ENCODE measurements at regions not wholly inside any gene's neighbourhood (a gene's known extent, or its start where the extent isn't known, plus 50 kb on each side); places are given as distances from the start of the nearest gene placed in this dataset.

DNA sequence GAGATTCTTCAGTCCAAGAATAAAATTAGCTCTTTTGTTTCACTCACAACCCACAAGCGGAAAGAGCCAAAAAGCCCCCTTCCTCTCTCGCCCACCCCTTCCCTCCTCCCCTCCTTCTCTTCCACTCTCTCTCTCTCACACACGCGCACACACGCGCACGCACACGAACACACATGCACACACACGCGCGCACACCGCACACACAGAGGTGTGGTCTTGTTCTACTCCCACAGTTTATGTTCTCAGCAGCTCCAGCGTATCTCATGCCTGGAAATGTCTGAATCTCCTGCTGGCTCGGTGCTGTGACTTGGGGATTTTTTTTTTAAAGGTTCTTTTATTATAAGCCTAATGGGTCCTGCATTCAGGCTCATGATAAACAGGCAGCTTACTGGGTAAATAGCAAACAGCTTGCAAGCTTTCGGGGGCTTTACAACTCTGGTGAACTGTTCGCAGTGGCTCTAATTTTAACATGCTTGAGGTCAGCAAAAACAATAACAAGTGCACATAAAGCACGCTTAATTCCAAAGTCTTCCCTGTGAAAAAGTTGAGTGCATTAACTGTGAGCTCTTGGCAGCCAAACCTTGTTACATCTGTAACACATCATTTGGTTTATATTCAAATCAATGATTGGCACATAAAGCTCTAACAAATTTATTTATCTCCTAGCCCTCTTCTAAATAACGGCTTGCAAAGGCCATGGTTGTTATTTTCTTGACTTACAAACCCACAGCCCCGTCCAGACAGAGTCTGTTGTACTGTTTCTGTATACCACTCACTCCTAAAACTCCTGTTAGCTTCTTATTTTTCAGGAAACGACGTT lies 424.1 kb upstream of the MGMT start:
- H4K20me1 ChIP-seq (ENCODE audit: insufficient read depth, low read depth, low read length) = no peaks in the 10 kb centered on the region
- no peaks in the 10 kb centered on the region for H3K9me2 ChIP-seq (replicated peaks; ENCODE audit: insufficient read depth, low read length)
- H3K9me3 ChIP-seq (ENCODE audit: low read length) = no peaks in the 10 kb centered on the region
- no peaks in the 10 kb centered on the region for H3K27me3 ChIP-seq (ENCODE audit: low read length)
- no peak overlapping the region for H3K9ac ChIP-seq (ENCODE audit: low read length)
- H3K4me1 ChIP-seq (ENCODE audit: low read length) = no peaks in the 10 kb centered on the region
- no peak for DNase-seq
- no peak overlapping the region for H3K4me2 ChIP-seq (ENCODE audit: low read depth, low read length, poor library complexity, severe bottlenecking)
- no peaks in the 10 kb centered on the region for H3K79me2 ChIP-seq (ENCODE audit: low read length)
- H2AFZ ChIP-seq (ENCODE audit: low read length) = no peak overlapping the region
- H3K36me3 ChIP-seq (ENCODE audit: insufficient read depth, low read length) = no peaks in the 10 kb centered on the region
- H3K4me3 ChIP-seq (ENCODE audit: low read length) = no peak overlapping the region
- H3K27ac ChIP-seq (ENCODE audit: low read length) = no peak overlapping the region

DNA sequence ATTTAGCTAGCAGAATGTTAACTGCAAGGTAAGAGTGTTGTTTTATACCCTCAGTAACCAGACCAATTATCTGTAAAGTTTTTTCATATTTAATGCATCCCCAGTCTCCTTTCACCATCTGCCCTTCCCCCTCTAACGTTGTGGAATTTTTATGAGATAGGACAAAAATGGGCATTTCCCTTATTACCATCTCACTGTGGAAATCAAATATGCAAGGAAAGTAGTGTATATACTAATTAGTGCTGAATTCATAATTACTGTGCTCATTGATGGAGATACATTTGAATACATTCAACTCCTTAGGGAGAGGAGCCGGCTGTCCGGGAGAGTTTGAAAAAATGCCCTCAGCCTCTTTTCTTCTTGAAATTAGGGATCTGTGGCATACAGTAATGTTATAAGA lies 423.4 kb upstream of the MGMT start:
- H3K4me1 ChIP-seq (ENCODE audit: low read length) = no peaks in the 10 kb centered on the region
- no peaks in the 10 kb centered on the region for H3K9me3 ChIP-seq (ENCODE audit: low read length)
- no peaks in the 10 kb centered on the region for H4K20me1 ChIP-seq (ENCODE audit: insufficient read depth, low read depth, low read length)
- no peak overlapping the region for H3K4me2 ChIP-seq (ENCODE audit: low read depth, low read length, poor library complexity, severe bottlenecking)
- no peak overlapping the region for H3K27ac ChIP-seq (ENCODE audit: low read length)
- no peak overlapping the region for H3K4me3 ChIP-seq (ENCODE audit: low read length)
- no peaks in the 10 kb centered on the region for H3K36me3 ChIP-seq (ENCODE audit: insufficient read depth, low read length)
- H3K79me2 ChIP-seq (ENCODE audit: low read length) = no peaks in the 10 kb centered on the region
- H3K27me3 ChIP-seq (ENCODE audit: low read length) = no peaks in the 10 kb centered on the region
- no peak overlapping the region for H2AFZ ChIP-seq (ENCODE audit: low read length)
- no peak for DNase-seq
- H3K9me2 ChIP-seq (replicated peaks; ENCODE audit: insufficient read depth, low read length) = no peaks in the 10 kb centered on the region
- H3K9ac ChIP-seq (ENCODE audit: low read length) = no peak overlapping the region

- no peak overlapping the region for H3K4me2 ChIP-seq (ENCODE audit: low read depth, low read length, poor library complexity, severe bottlenecking)
Measured at GRCh38 chr10:129045599-129045998, 421.4 kb upstream of the MGMT start.

GRCh38 chr10:129046065-129046681 lies 420.9 kb upstream of the MGMT start:
- H3K79me2 ChIP-seq (ENCODE audit: low read length) = no peaks in the 10 kb centered on the region
- no peak overlapping the region for H3K9ac ChIP-seq (ENCODE audit: low read length)
- H3K4me2 ChIP-seq (ENCODE audit: low read depth, low read length, poor library complexity, severe bottlenecking) = no peak overlapping the region

More at GRCh38 chr10:129045599-129045998, 421.4 kb upstream of the MGMT start:
- Histone ChIP-seq H4K20me1 (ENCODE audit: insufficient read depth, low read depth, low read length) (no peaks in the 10 kb centered on the region), H3K27me3 (ENCODE audit: low read length) (no peaks in the 10 kb centered on the region), H3K36me3 (ENCODE audit: insufficient read depth, low read length) (no peaks in the 10 kb centered on the region), H3K9me2 (replicated peaks; ENCODE audit: insufficient read depth, low read length) (no peaks in the 10 kb centered on the region), H3K9me3 (ENCODE audit: low read length) (no peaks in the 10 kb centered on the region), H3K27ac (ENCODE audit: low read length) (no peak overlapping the region), H3K79me2 (ENCODE audit: low read length) (no peaks in the 10 kb centered on the region), H2AFZ (ENCODE audit: low read length) (no peak overlapping the region), H3K4me3 (ENCODE audit: low read length) (no peak overlapping the region), H3K4me1 (ENCODE audit: low read length) (no peaks in the 10 kb centered on the region), H3K9ac (ENCODE audit: low read length) (no peak overlapping the region)
- DNase-seq = no peak

DNA sequence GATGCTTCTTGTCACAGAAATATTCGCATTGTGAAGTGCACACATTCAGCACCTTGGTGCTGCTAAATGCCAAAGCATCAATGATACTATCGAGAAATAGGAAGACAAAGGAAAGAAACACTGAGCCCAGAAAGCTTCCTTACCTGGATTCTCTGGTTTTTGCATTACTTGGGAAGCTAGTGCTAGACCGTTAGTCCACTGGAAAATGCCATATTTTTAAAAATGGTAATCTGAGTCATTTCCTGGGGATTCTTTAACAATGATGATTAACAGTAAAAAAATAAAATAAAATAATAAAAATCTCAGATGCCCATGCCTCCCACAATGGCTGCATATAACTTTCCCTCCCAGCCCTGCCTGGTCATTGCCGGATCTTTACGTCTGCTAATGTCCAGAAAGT lies 420.1 kb upstream of the MGMT start:
- H2AFZ ChIP-seq (ENCODE audit: low read length) = no peak overlapping the region
- H3K4me1 ChIP-seq (ENCODE audit: low read length) = no peaks in the 10 kb centered on the region
- no peaks in the 10 kb centered on the region for H4K20me1 ChIP-seq (ENCODE audit: insufficient read depth, low read depth, low read length)

More at GRCh38 chr10:129046065-129046681, 420.9 kb upstream of the MGMT start:
- Histone ChIP-seq H3K9me3 (ENCODE audit: low read length) (no peaks in the 10 kb centered on the region), H2AFZ (ENCODE audit: low read length) (no peak overlapping the region), H3K27me3 (ENCODE audit: low read length) (no peaks in the 10 kb centered on the region), H3K9me2 (replicated peaks; ENCODE audit: insufficient read depth, low read length) (no peaks in the 10 kb centered on the region), H3K4me3 (ENCODE audit: low read length) (no peak overlapping the region), H3K36me3 (ENCODE audit: insufficient read depth, low read length) (no peaks in the 10 kb centered on the region), H3K4me1 (ENCODE audit: low read length) (no peaks in the 10 kb centered on the region), H4K20me1 (ENCODE audit: insufficient read depth, low read depth, low read length) (no peaks in the 10 kb centered on the region), H3K27ac (ENCODE audit: low read length) (no peak overlapping the region)
- DNase-seq = no peak

GRCh38 chr10:129047600-129047999 lies 419.4 kb upstream of the MGMT start:
- Histone ChIP-seq H3K4me2 (ENCODE audit: low read depth, low read length, poor library complexity, severe bottlenecking) (no peak overlapping the region), H3K9me3 (ENCODE audit: low read length) (no peaks in the 10 kb centered on the region), H3K4me1 (ENCODE audit: low read length) (no peaks in the 10 kb centered on the region)

More for the DNA sequence above, 420.1 kb upstream of the MGMT start:
- Histone ChIP-seq H3K9ac (ENCODE audit: low read length) (no peak overlapping the region), H3K9me2 (replicated peaks; ENCODE audit: insufficient read depth, low read length) (no peaks in the 10 kb centered on the region), H3K4me3 (ENCODE audit: low read length) (no peak overlapping the region), H3K4me2 (ENCODE audit: low read depth, low read length, poor library complexity, severe bottlenecking) (no peak overlapping the region), H3K9me3 (ENCODE audit: low read length) (no peaks in the 10 kb centered on the region), H3K27ac (ENCODE audit: low read length) (no peak overlapping the region), H3K79me2 (ENCODE audit: low read length) (no peaks in the 10 kb centered on the region), H3K27me3 (ENCODE audit: low read length) (no peaks in the 10 kb centered on the region), H3K36me3 (ENCODE audit: insufficient read depth, low read length) (no peaks in the 10 kb centered on the region)
- no peak for DNase-seq

DNA sequence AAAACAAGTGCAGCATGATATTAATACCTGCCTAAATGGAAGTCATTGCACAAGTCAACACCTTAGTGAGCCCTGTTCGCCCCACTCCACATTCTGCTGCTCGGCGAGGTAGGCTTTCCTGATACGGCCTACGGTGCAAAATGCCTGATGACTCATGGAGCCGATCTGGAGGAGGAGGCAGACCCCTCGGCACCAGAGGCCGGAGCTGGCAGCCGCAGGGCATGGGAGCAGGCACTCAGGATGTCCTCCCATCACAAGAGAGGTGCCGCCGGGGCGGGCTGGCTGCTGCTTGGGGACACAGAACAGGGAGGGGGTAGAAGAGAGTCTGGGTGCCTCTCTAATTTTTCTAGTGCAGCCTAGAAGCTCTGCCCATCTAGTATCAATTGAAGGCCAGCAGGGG lies 418.5 kb upstream of the MGMT start:
- H3K27ac ChIP-seq (ENCODE audit: low read length) = no peak overlapping the region
- no peaks in the 10 kb centered on the region for H3K9me3 ChIP-seq (ENCODE audit: low read length)
- H3K4me3 ChIP-seq (ENCODE audit: low read length) = no peak overlapping the region
- no peaks in the 10 kb centered on the region for H3K27me3 ChIP-seq (ENCODE audit: low read length)
- H4K20me1 ChIP-seq (ENCODE audit: insufficient read depth, low read depth, low read length) = no peaks in the 10 kb centered on the region
- DNase-seq = no peak
- no peak overlapping the region for H3K9ac ChIP-seq (ENCODE audit: low read length)
- H3K9me2 ChIP-seq (replicated peaks; ENCODE audit: insufficient read depth, low read length) = no peaks in the 10 kb centered on the region
- H2AFZ ChIP-seq (ENCODE audit: low read length) = no peak overlapping the region
- no peaks in the 10 kb centered on the region for H3K4me1 ChIP-seq (ENCODE audit: low read length)
- H3K4me2 ChIP-seq (ENCODE audit: low read depth, low read length, poor library complexity, severe bottlenecking) = no peak overlapping the region
- no peaks in the 10 kb centered on the region for H3K79me2 ChIP-seq (ENCODE audit: low read length)
- no peaks in the 10 kb centered on the region for H3K36me3 ChIP-seq (ENCODE audit: insufficient read depth, low read length)

More at GRCh38 chr10:129047600-129047999, 419.4 kb upstream of the MGMT start:
- no peak overlapping the region for H3K9ac ChIP-seq (ENCODE audit: low read length)
- DNase-seq = no peak
- H3K9me2 ChIP-seq (replicated peaks; ENCODE audit: insufficient read depth, low read length) = no peaks in the 10 kb centered on the region
- no peak overlapping the region for H2AFZ ChIP-seq (ENCODE audit: low read length)
- no peaks in the 10 kb centered on the region for H3K36me3 ChIP-seq (ENCODE audit: insufficient read depth, low read length)
- no peaks in the 10 kb centered on the region for H3K79me2 ChIP-seq (ENCODE audit: low read length)
- H3K27me3 ChIP-seq (ENCODE audit: low read length) = no peaks in the 10 kb centered on the region
- no peak overlapping the region for H3K27ac ChIP-seq (ENCODE audit: low read length)
- no peak overlapping the region for H3K4me3 ChIP-seq (ENCODE audit: low read length)
- H4K20me1 ChIP-seq (ENCODE audit: insufficient read depth, low read depth, low read length) = no peaks in the 10 kb centered on the region

- H3K4me3 ChIP-seq (ENCODE audit: low read length) = no peak overlapping the region
- no peaks in the 10 kb centered on the region for H3K27me3 ChIP-seq (ENCODE audit: low read length)
- no peak overlapping the region for H3K9ac ChIP-seq (ENCODE audit: low read length)
- no peaks in the 10 kb centered on the region for H3K4me1 ChIP-seq (ENCODE audit: low read length)
- no peaks in the 10 kb centered on the region for H3K79me2 ChIP-seq (ENCODE audit: low read length)
- H3K27ac ChIP-seq (ENCODE audit: low read length) = no peak overlapping the region
- H4K20me1 ChIP-seq (ENCODE audit: insufficient read depth, low read depth, low read length) = no peaks in the 10 kb centered on the region
- H3K36me3 ChIP-seq (ENCODE audit: insufficient read depth, low read length) = no peaks in the 10 kb centered on the region
- H3K4me2 ChIP-seq (ENCODE audit: low read depth, low read length, poor library complexity, severe bottlenecking) = no peak overlapping the region
- DNase-seq = no peak
- H2AFZ ChIP-seq (ENCODE audit: low read length) = no peak overlapping the region
- no peaks in the 10 kb centered on the region for H3K9me3 ChIP-seq (ENCODE audit: low read length)
- H3K9me2 ChIP-seq (replicated peaks; ENCODE audit: insufficient read depth, low read length) = no peaks in the 10 kb centered on the region
Measured at GRCh38 chr10:129049501-129049900, 417.5 kb upstream of the MGMT start.
